T-helper 1 cell (primary cell): ENCODE measurements at regions not wholly inside any gene's neighbourhood (a gene's known extent, or its start where the extent isn't known, plus 50 kb on each side); places are given as distances from the start of the nearest gene placed in this dataset.
"Not testable (repeated sequence)": the region's sequence is repeated elsewhere in the genome, so short reads cannot be mapped to it uniquely, and the experiment has no call there.

Source experiments
- DNase-seq, 5 donors: peaks; one replicate each; pipeline ENCODE4 v3.0.0-alpha.2; 2012 to 2020

GRCh38 chr5:87210743-87211142 lies 56.9 kb upstream of the RASA1 start:
- DNase-seq: no peak

DNA sequence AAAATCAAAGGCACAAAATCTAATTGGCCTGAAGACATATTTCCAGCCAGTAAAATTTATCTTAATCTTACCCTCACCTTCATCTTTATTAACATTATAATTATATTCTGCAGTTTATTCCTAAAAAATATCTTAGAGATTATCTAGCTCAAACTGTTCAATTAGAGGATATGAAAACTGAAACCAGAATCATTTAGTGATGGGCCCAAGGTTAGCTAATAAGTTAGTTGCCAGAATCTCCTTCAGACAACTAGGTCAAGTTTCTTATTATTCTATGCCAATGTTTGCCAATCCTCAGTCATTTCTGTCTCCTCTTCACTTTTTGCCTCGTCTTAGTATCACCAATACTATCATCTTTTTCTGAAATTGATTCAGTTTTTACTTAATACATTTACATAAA lies 56.0 kb upstream of the RASA1 start:
- DNase-seq: no peak

GRCh38 chr5:87212183-87212582 lies 55.5 kb upstream of the RASA1 start:
- not testable (repeated sequence) for DNase-seq

GRCh38 chr5:87217480-87217879 lies 50.2 kb upstream of the RASA1 start:
- DNase-seq: not testable (repeated sequence)
